HEK293 (cell line): ENCODE measurements at regions not wholly inside any gene's neighbourhood (a gene's known extent, or its start where the extent isn't known, plus 50 kb on each side); places are given as distances from the start of the nearest gene placed in this dataset.

Experiments
- ZNF114 ChIP-seq: fragments of 450-650 bp; formaldehyde crosslinking; IDR thresholded peaks from 2 replicates; pipeline ENCODE4 v1.5.0; 2017; ENCODE audit warnings: missing biosample characterization, missing genetic modification characterization
- ZNF133 ChIP-seq: fragments of 450-650 bp; formaldehyde crosslinking; IDR thresholded peaks from 2 replicates; pipeline ENCODE4 v1.5.1; 2016; ENCODE audit warnings: missing biosample characterization, missing genetic modification characterization
- ZNF239 ChIP-seq: fragments of 450-650 bp; formaldehyde crosslinking; IDR thresholded peaks from 2 replicates; pipeline ENCODE4 v1.5.1; 2016; ENCODE audit warnings: missing biosample characterization, missing genetic modification characterization
- ZNF24 ChIP-seq: fragments of 450-650 bp; formaldehyde crosslinking; IDR thresholded peaks from 2 replicates; pipeline ENCODE4 v1.5.1; 2016; ENCODE audit warnings: missing biosample characterization, missing genetic modification characterization
- ZNF274 ChIP-seq, 2 experiments: fragments of 200-500 bp in 1 of 2; fragments of 450-650 bp in 1 of 2; sonication (Bioruptor generic) in 1 of 2; formaldehyde crosslinking in 1 of 2; IDR thresholded peaks; 2 replicates each; pipeline versions ENCODE4 v1.5.1 to v1.6.1; 2014 to 2016; ENCODE audit warnings: borderline replicate concordance in 1 of 2, inconsistent platforms in 1 of 2, low read length in 1 of 2, missing biosample characterization in 1 of 2, missing genetic modification characterization in 1 of 2
- ZNF48 ChIP-seq: fragments of 450-650 bp; formaldehyde crosslinking; IDR thresholded peaks from 2 replicates; pipeline ENCODE4 v1.5.1; 2016; ENCODE audit warnings: missing biosample characterization, missing genetic modification characterization
- ZNF626 ChIP-seq: fragments of 450-650 bp; sonication (Bioruptor Pico); formaldehyde crosslinking; IDR thresholded peaks from 2 replicates; pipeline ENCODE4 v1.5.1; 2018; ENCODE audit warnings: missing biosample characterization, missing genetic modification characterization, inconsistent platforms
- ZNF658 ChIP-seq: fragments of 450-650 bp; formaldehyde crosslinking; IDR thresholded peaks from 2 replicates; pipeline ENCODE4; 2016; ENCODE audit warnings: missing biosample characterization, missing genetic modification characterization
- ZNF664 ChIP-seq: fragments of 450-650 bp; formaldehyde crosslinking; IDR thresholded peaks from 2 replicates; pipeline ENCODE4 v1.5.1; 2016; ENCODE audit warnings: missing biosample characterization, missing genetic modification characterization
- ZNF785 ChIP-seq: fragments of 450-650 bp; formaldehyde crosslinking; IDR thresholded peaks from 2 replicates; pipeline ENCODE4 v1.5.1; 2016; ENCODE audit warnings: missing biosample characterization, missing genetic modification characterization
- ZSCAN23 ChIP-seq: fragments of 450-650 bp; formaldehyde crosslinking; IDR thresholded peaks from 2 replicates; pipeline ENCODE4 v1.5.1; 2016; ENCODE audit warnings: missing biosample characterization, missing genetic modification characterization
- TF ChIP-seq, protein P1 (sequence below): fragments of 450-650 bp; formaldehyde crosslinking; IDR thresholded peaks from 2 replicates; pipeline ENCODE4 v1.5.1; 2016; ENCODE audit warnings: missing biosample characterization, missing genetic modification characterization
- TF ChIP-seq, protein P2 (sequence below): fragments of 450-650 bp; formaldehyde crosslinking; IDR thresholded peaks from 2 replicates; pipeline ENCODE4 v1.5.1; 2016; ENCODE audit warnings: missing biosample characterization, missing genetic modification characterization

DNA sequence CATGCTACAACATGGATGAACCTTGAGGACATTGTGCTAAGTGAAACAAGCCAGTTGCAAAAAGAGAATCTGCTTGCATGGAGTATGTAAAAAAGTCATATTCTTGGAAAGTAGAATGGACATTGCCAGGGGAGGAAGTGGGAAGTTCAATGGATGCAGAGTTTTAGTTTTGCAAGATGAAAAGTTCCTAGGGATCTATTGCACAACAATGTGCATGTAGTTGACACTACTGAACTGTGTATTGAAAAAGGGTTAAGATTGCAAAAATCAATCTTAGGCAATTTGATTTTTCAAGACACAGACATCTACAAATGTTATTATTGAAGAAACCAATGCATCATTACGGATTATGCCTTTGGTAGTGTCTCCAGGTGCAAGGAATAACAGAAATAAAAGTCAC is 50.3 kb upstream of the MAGI3 start:
- TF ChIP-seq ZNF133 (tag by site-specific recombination), result no peak
- no peak for TF ChIP-seq ZNF24 (tag by site-specific recombination)
- TF ChIP-seq, protein P1, sequence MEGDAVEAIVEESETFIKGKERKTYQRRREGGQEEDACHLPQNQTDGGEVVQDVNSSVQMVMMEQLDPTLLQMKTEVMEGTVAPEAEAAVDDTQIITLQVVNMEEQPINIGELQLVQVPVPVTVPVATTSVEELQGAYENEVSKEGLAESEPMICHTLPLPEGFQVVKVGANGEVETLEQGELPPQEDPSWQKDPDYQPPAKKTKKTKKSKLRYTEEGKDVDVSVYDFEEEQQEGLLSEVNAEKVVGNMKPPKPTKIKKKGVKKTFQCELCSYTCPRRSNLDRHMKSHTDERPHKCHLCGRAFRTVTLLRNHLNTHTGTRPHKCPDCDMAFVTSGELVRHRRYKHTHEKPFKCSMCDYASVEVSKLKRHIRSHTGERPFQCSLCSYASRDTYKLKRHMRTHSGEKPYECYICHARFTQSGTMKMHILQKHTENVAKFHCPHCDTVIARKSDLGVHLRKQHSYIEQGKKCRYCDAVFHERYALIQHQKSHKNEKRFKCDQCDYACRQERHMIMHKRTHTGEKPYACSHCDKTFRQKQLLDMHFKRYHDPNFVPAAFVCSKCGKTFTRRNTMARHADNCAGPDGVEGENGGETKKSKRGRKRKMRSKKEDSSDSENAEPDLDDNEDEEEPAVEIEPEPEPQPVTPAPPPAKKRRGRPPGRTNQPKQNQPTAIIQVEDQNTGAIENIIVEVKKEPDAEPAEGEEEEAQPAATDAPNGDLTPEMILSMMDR, result no peak
- TF ChIP-seq, protein P2, sequence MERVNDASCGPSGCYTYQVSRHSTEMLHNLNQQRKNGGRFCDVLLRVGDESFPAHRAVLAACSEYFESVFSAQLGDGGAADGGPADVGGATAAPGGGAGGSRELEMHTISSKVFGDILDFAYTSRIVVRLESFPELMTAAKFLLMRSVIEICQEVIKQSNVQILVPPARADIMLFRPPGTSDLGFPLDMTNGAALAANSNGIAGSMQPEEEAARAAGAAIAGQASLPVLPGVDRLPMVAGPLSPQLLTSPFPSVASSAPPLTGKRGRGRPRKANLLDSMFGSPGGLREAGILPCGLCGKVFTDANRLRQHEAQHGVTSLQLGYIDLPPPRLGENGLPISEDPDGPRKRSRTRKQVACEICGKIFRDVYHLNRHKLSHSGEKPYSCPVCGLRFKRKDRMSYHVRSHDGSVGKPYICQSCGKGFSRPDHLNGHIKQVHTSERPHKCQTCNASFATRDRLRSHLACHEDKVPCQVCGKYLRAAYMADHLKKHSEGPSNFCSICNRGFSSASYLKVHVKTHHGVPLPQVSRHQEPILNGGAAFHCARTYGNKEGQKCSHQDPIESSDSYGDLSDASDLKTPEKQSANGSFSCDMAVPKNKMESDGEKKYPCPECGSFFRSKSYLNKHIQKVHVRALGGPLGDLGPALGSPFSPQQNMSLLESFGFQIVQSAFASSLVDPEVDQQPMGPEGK, result no peak
- no peak for TF ChIP-seq ZNF785
- TF ChIP-seq ZNF239, result no peak
- TF ChIP-seq ZNF664 (tag by site-specific recombination), result no peak
- no peak for TF ChIP-seq ZSCAN23 (tag by site-specific recombination)
- no peak for TF ChIP-seq ZNF626 (tag by site-specific recombination)
- no peak for TF ChIP-seq ZNF114 (tag by site-specific recombination)
- no peak for TF ChIP-seq ZNF48 (tag by site-specific recombination)
- TF ChIP-seq ZNF274 (IDR thresholded peaks at IDR 0.05; ENCODE audit: low read length), result no peak
- no peak for TF ChIP-seq ZNF274 (tag by site-specific recombination; IDR thresholded peaks at IDR 0.05; ENCODE audit: borderline replicate concordance)
- no peak for TF ChIP-seq ZNF658 (tag by site-specific recombination)
